ENCODE measurements at regions not wholly inside any gene's neighbourhood (a gene's known extent, or its start where the extent isn't known, plus 50 kb on each side); places are given as distances from the start of the nearest gene placed in this dataset.
"Not testable (repeated sequence)": the region's sequence is repeated elsewhere in the genome, so short reads cannot be mapped to it uniquely, and the experiment has no call there.

- DNase-seq, result no peak
Observed at GRCh38 chr12:111271674-111272418, 97.0 kb downstream of the PHETA1 start.

GRCh38 chr12:111270774-111271173 is 98.1 kb downstream of the PHETA1 start:
- DNase-seq, result peak; percentile 7

GRCh38 chr12:111270239-111270638 is 98.7 kb downstream of the PHETA1 start:
- DNase-seq, result no peak

- DNase-seq, result no peak
Observed at GRCh38 chr12:111269718-111270117, 99.2 kb downstream of the PHETA1 start.

- no peak for DNase-seq
Observed at GRCh38 chr12:111268738-111269572, 99.9 kb downstream of the PHETA1 start.

GRCh38 chr12:111267144-111267543 is 101.8 kb downstream of the PHETA1 start:
- DNase-seq, result no peak

- DNase-seq, result no peak
Observed at GRCh38 chr12:111261911-111262676, 106.8 kb downstream of the PHETA1 start.

- no peak for DNase-seq
Observed at GRCh38 chr12:111260732-111261131, 108.2 kb downstream of the PHETA1 start.

GRCh38 chr12:111259231-111259630 is 109.7 kb downstream of the PHETA1 start:
- DNase-seq, result no peak

- not testable (repeated sequence) for DNase-seq
Observed at GRCh38 chr12:111258081-111258480, 110.8 kb downstream of the PHETA1 start.

- DNase-seq, result no peak
Observed at GRCh38 chr12:111257435-111257902, 111.4 kb downstream of the PHETA1 start.

GRCh38 chr12:111256629-111257434 is 112.1 kb downstream of the PHETA1 start:
- DNase-seq, result no peak

GRCh38 chr12:111255261-111255660 is 113.6 kb downstream of the PHETA1 start:
- DNase-seq, result no peak

- no peak for DNase-seq
Observed at GRCh38 chr12:111254106-111254505, 114.8 kb downstream of the PHETA1 start.

GRCh38 chr12:111253213-111253612 is 115.7 kb downstream of the PHETA1 start:
- DNase-seq, result no peak

- DNase-seq, result no peak
Observed at GRCh38 chr12:111251787-111252186, 117.1 kb downstream of the PHETA1 start.

GRCh38 chr12:111251058-111251730 is 117.7 kb downstream of the PHETA1 start:
- DNase-seq, result no peak

GRCh38 chr12:111250251-111250881 is 118.5 kb downstream of the PHETA1 start:
- no peak for DNase-seq

GRCh38 chr12:111249757-111250156 is 119.1 kb downstream of the PHETA1 start:
- DNase-seq, result no peak

- peak; percentile 19 for DNase-seq
Observed at GRCh38 chr12:111249018-111249370, 119.9 kb downstream of the PHETA1 start.

Data from fibroblast of skin of right quadriceps (primary cell).